Activated CD8-positive, alpha-beta T cell treated with anti-CD3 and anti-CD28 coated beads, Interleukin-2, amount 10 ng/mL, durations not matched to agents 7 days and 5 days (primary cell): ENCODE measurements at regions not wholly inside any gene's neighbourhood (a gene's known extent, or its start where the extent isn't known, plus 50 kb on each side); places are given as distances from the start of the nearest gene placed in this dataset.
"Not testable (repeated sequence)": the region's sequence is repeated elsewhere in the genome, so short reads cannot be mapped to it uniquely, and the experiment has no call there.

ENCODE experiments used
- ATAC-seq: fragments of 150-1000 bp; cut with Tn5 transposase; one replicate; pipeline ENCODE4 v1.10.0; 2021; ENCODE audit warnings: moderate library complexity
- CTCF ChIA-PET: fragments of 350-600 bp; sonication (Branson Sonifier 250); formaldehyde crosslinking; loops from one replicate; lab custom pipeline; 2021; ENCODE audit warnings: antibody characterized with exemption; lab: Charles Lee
- POLR2A ChIA-PET: fragments of 350-600 bp; sonication (Branson Sonifier 250); formaldehyde crosslinking; loops from one replicate; lab custom pipeline; 2021; ENCODE audit warnings: antibody characterized with exemption; lab: Charles Lee
- DNase-seq: peaks from one replicate; pipeline ENCODE4 v3.0.0-alpha.2; 2020
- H3K27ac Mint-ChIP-seq: one replicate; pipeline ENCODE4 v1.8.0; 2021; ENCODE audit warnings: mild to moderate bottlenecking, mixed read lengths
- H3K27me3 Mint-ChIP-seq: one replicate; pipeline ENCODE4 v1.8.0; 2021; ENCODE audit warnings: low read depth, mixed read lengths
- H3K36me3 Mint-ChIP-seq: one replicate; pipeline ENCODE4 v1.8.0; 2021; ENCODE audit warnings: low read depth, mixed read lengths
- H3K4me1 Mint-ChIP-seq: one replicate; pipeline ENCODE4 v1.8.0; 2021; ENCODE audit warnings: low read depth, mixed read lengths
- H3K4me3 Mint-ChIP-seq: one replicate; pipeline ENCODE4 v1.8.0; 2021; ENCODE audit warnings: mild to moderate bottlenecking, mixed read lengths
- H3K9me3 Mint-ChIP-seq: one replicate; pipeline ENCODE4 v1.8.0; 2022; ENCODE audit warnings: mixed read lengths; ENCODE audit not compliant: insufficient read depth

DNA sequence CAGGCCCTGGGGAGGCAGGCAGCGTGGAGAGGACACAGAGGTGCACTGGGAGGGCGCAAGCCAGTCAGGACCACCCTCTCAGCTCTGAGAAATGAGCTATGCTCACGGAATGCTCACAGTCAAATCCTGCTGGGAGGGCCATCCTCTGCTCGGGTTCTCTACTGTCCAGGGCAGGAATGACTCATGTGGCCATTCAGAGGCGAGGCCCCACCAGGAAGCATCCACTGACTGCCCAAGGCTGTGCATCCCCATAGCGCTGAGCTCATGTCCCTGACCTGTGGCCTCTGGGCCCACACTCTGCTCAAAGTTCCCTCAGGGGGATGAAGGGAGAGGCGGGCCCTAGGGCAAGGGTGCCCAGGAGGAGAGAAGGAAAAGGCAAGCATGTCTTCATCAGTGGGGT lies 182.4 kb downstream of the POTEB start:
- H3K9me3 Mint-ChIP-seq, H3K4me3 Mint-ChIP-seq, H3K27me3 Mint-ChIP-seq, H3K36me3 Mint-ChIP-seq, H3K27ac Mint-ChIP-seq, ATAC-seq, H3K4me1 Mint-ChIP-seq, POLR2A ChIA-PET, CTCF ChIA-PET, DNase-seq: not testable (repeated sequence)

DNA sequence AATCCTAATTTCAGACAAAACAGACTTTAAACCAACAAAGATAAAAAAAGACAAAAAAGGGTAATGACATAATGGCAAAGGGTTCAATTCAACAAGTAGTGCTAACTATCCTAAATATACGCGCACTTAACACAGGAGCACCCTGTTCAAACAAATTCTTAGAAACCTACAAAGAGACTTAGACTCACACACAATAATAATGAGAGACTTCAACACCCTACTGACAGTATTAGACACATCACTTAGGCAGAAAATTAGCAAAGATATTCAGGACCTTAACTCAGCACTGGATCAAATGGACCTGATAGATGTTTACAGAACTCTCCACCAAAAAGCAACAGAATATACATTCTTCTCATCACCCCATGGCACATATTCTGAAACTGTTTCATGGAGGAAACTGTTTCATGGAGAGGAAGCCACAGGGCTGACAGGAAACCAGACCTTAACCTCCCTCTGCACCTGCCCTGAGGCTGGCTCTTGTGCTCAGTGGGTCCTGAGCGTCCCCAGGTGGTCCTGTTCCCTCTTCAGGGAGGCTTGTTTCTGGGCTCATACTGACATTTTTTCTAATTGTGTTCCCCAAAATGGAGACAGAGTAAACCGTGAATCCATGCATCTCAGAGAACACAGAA lies 184.9 kb downstream of the POTEB start:
- ATAC-seq, result peak; percentile 71
- H3K9me3 Mint-ChIP-seq, H3K36me3 Mint-ChIP-seq, H3K27ac Mint-ChIP-seq, H3K4me3 Mint-ChIP-seq, H3K4me1 Mint-ChIP-seq, CTCF ChIA-PET, H3K27me3 Mint-ChIP-seq, POLR2A ChIA-PET, DNase-seq: not testable (repeated sequence)

DNA sequence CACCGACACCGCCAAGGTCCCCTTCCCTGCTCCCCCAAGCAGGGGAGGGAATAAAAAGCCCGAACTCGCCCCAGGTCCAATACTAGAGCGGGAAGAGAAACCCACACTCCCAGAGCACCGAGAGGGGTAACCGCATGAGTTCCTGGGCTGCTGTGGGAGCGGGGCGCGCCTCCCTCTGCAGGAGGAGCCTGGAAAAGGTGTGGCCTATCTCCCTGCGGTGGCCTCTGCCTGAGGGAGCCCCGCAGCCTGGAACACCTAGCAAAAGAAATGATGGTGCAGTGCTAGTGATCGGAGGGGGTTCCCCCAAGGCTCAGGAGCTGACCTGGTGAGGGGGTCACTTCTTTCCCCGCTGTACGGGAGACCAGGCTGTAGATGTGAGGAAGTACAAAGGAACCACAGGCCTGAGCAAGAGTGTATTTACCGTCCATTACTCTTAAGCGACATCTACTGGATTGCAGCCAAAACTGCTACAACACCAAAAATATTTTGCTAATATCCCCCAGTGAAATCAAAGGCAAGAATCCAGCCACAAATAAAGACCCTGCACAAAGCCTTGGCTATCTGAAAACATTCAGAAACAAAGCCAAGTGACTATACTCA lies 216.6 kb upstream of the POTEB3 start:
- CTCF ChIA-PET, H3K27ac Mint-ChIP-seq, H3K36me3 Mint-ChIP-seq, H3K27me3 Mint-ChIP-seq, H3K9me3 Mint-ChIP-seq, POLR2A ChIA-PET, H3K4me1 Mint-ChIP-seq, DNase-seq, H3K4me3 Mint-ChIP-seq: not testable (repeated sequence)
- ATAC-seq, result peak; percentile 96

DNA sequence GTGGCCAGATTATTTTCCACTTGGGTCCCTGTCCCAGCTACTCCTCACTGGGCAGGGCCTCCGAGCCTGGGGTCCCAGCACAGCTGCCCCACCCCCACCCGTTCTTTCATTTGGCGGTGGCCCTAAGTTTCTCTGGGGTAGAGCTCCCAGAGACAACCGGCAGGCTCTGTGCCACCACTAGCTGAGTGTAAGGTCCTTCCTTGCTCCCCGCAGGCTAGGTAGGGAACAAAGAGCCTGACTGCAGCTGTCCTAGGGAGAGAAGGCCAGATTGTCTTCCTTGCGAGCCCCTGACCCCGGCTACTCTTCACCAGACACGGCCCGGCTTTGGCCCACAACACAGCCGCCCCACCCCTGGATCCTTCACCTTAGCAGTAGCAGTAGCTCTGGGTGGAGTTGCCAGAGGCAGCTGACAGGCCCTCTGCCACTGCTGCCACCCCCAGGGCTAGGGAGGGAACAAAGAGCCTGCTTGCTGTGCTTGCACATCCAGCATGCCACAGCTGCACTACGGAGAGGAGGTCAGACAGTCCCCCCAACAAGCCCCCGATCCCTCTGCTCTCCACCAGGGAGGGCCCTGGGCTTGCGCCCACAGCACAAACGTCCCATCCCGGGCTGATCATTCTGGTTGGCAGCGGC lies 215.9 kb upstream of the POTEB3 start:
- H3K36me3 Mint-ChIP-seq, POLR2A ChIA-PET, H3K9me3 Mint-ChIP-seq, H3K27me3 Mint-ChIP-seq, H3K4me3 Mint-ChIP-seq, H3K4me1 Mint-ChIP-seq, H3K27ac Mint-ChIP-seq, DNase-seq, CTCF ChIA-PET: not testable (repeated sequence)
- peak; percentile 57 for ATAC-seq

DNA sequence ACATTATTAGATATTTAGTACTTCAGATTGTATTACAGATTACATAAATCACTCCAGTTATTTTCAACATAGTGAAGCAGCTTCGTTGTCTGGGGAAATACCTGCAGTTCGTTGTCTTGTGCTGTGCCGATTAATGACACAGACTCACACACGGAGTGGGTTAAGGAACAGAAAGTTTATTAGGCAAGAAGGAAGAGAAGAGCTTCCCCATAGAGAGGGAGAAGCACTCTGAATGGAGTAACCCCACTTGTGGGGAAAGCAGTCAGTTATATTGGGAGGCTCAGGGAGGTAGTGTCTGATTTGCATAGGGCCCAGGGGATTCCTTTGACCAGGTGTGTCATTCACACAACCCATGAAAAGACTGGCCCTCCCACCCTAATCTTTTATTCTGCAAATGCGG lies 213.4 kb upstream of the POTEB3 start:
- H3K4me1 Mint-ChIP-seq, ATAC-seq, H3K36me3 Mint-ChIP-seq, H3K4me3 Mint-ChIP-seq, H3K9me3 Mint-ChIP-seq, POLR2A ChIA-PET, DNase-seq, CTCF ChIA-PET, H3K27ac Mint-ChIP-seq, H3K27me3 Mint-ChIP-seq: not testable (repeated sequence)

DNA sequence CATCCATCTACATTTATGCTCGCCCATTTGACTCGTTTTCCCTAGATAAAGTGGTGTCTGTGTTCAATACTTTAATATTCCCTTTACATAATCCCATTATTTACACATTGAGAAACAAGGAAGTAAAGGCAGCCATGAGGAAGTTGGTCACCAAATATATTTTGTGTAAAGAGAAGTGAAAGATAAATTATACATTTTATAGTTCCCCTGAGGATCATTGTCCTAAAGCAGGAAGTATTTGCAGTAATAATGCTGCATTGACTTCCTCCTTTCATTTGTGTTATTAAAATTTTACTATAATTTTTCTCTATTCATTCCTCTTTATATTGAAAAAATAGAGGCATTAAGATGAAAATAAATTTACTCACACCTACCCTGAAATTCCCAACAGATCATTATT lies 198.5 kb upstream of the POTEB3 start:
- H3K4me1 Mint-ChIP-seq, ATAC-seq, H3K4me3 Mint-ChIP-seq, H3K9me3 Mint-ChIP-seq, H3K27me3 Mint-ChIP-seq, H3K27ac Mint-ChIP-seq, H3K36me3 Mint-ChIP-seq, POLR2A ChIA-PET, DNase-seq, CTCF ChIA-PET: not testable (repeated sequence)

DNA sequence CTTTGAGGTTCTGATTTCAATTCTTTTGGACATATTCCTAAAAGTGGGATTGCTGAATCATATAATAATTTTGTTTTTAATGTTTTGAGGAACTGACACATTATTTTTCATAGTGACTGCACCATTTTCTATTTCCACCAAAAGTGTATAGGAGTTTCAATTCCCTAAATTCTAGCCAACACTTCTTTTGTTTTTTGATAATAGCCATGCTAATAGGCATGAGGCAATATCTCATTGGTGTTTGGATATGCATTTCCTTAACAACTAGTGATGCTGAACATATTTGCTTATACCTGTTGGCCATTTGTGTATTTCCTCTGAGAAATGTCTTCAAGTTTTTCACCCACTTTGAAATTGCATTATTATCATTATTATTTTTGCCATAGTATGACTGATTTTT lies 186.4 kb upstream of the POTEB3 start:
- H3K9me3 Mint-ChIP-seq, H3K27ac Mint-ChIP-seq, H3K4me1 Mint-ChIP-seq, DNase-seq, H3K36me3 Mint-ChIP-seq, ATAC-seq, CTCF ChIA-PET, H3K27me3 Mint-ChIP-seq, H3K4me3 Mint-ChIP-seq, POLR2A ChIA-PET: not testable (repeated sequence)

DNA sequence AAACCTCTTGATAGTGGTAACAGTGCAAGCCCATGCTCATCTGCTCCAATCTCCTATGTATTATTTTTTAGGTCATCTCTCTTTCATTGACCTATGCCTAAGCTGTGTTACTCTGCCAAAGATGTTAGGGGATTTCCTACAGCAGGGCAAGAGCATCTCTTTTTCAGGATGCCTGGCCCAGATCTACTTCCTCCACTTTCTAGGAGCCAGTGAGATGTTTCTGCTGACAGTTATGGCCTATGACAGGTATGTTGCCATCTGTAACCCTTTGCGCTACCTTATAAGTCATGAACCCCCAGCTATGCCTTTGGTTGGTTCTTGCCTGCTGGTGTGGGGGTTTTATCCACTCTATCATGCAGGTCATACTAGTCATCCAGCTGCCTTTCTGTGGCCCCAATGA lies 168.9 kb upstream of the POTEB3 start:
- H3K27me3 Mint-ChIP-seq, H3K27ac Mint-ChIP-seq, H3K9me3 Mint-ChIP-seq, H3K36me3 Mint-ChIP-seq, POLR2A ChIA-PET, CTCF ChIA-PET, DNase-seq, H3K4me1 Mint-ChIP-seq, ATAC-seq, H3K4me3 Mint-ChIP-seq: not testable (repeated sequence)

DNA sequence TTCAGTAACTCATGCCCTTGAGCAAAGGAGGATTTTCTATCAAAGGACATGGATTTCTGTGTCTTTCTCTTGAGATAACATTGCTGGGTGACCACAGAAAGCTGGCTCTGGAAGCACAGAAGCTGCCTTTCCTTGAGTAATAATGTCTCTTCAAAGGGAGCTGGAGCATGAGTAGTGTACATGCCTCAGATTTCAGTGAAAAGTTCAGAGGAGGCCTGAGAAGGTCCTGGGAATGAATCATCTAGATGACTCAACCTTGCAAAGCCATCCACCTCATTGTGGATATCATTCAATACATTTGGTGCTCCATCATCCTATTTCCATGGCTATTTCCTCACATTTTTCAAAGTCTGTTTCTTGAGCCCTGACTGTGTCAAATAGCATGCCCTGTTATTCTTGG lies 125.1 kb upstream of the POTEB3 start:
- CTCF ChIA-PET, ATAC-seq, DNase-seq, H3K36me3 Mint-ChIP-seq, H3K27me3 Mint-ChIP-seq, H3K4me3 Mint-ChIP-seq, POLR2A ChIA-PET, H3K9me3 Mint-ChIP-seq, H3K27ac Mint-ChIP-seq, H3K4me1 Mint-ChIP-seq: not testable (repeated sequence)

DNA sequence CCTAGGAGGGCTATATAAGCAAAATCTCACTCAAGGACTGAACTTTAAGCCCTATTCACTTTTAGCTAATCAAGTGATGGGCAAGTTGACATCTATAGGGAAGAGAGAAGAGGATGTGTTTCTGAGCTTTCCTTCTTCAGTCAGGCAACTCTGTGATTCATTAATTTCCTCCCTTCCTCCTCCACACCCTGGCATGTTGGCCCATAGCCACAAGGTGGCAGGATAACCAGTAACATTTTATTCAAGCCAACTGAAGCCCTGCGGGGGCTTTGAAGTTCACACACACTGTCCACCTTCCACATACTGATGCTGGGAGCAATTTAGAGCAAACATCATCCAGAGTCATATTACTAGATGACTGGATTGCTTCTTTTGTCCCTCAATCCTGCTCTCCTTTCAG lies 111.5 kb upstream of the POTEB3 start:
- peak; percentile 89 for ATAC-seq
- CTCF ChIA-PET, H3K4me3 Mint-ChIP-seq, H3K9me3 Mint-ChIP-seq, H3K36me3 Mint-ChIP-seq, H3K4me1 Mint-ChIP-seq, H3K27me3 Mint-ChIP-seq, DNase-seq, H3K27ac Mint-ChIP-seq, POLR2A ChIA-PET: not testable (repeated sequence)

DNA sequence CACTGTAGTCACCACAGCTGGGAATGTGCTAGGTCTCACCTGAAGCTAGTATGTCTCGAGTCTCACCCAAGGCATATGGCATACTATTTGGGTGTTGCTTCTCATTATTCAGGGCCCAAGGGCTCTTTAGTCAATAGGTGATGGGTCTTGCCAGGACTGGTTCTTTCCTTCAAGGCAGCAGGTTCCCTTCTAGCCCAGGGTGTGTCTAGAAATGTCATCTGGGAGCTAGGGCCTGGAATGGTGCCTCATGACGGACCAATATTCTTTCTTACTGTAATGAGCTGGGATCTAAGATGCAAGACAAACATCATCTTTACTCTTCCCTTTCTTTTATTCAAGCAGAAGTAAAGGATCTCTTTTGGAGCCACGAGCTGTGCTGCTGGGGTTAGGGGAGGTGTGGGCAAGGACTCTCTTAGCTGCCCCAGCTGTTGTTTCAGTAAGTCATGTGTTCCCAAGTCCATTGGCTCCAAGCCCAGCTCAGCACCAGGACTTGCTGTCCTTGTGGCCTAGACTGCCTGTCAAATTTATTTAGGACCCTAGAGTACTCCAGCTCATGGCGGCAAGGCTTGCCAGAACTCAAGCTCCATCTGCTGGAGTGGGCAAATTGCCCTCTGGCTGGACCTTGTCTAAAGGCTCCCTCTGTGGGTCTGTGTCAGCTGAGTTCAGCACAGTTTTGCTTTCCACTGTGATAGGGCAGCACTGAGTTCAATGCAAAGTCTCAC lies 106.0 kb upstream of the POTEB3 start:
- H3K4me1 Mint-ChIP-seq, DNase-seq, POLR2A ChIA-PET, H3K36me3 Mint-ChIP-seq, H3K4me3 Mint-ChIP-seq, ATAC-seq, H3K9me3 Mint-ChIP-seq, H3K27ac Mint-ChIP-seq, H3K27me3 Mint-ChIP-seq, CTCF ChIA-PET: not testable (repeated sequence)

DNA sequence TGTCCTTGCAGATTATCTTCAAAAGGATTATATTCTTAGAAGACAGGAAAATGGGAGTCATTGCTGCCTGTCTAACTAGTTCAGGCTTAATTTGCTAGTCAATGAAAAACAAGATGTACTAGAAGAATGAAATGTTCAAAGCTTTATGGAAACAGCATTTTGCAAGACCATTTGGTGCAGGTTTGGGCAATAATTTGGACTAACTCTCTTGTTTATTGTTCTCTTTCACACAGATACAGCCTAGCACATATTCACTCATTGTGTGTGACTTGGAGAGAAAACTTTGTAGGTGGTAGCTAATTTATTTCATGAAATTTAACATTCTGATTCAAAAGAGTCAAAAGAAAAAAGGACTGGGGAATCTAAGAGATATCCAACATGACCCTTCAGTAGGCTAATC lies 92.5 kb upstream of the POTEB3 start:
- H3K4me3 Mint-ChIP-seq, H3K9me3 Mint-ChIP-seq, H3K36me3 Mint-ChIP-seq, ATAC-seq, CTCF ChIA-PET, DNase-seq, POLR2A ChIA-PET, H3K4me1 Mint-ChIP-seq, H3K27ac Mint-ChIP-seq, H3K27me3 Mint-ChIP-seq: not testable (repeated sequence)
